H1 (cell line): ENCODE measurements at regions not wholly inside any gene's neighbourhood (a gene's known extent, or its start where the extent isn't known, plus 50 kb on each side); places are given as distances from the start of the nearest gene placed in this dataset.
A peak's percentile ranks its signal among the peaks of the same experiment; 100 is the strongest.

Source experiments
- CTCF ChIA-PET: fragments of 300-600 bp; sonication (Branson Sonifier 250); formaldehyde crosslinking; loops from one replicate; lab custom pipeline; 2021; ENCODE audit not compliant: partially characterized antibody; lab: Charles Lee
- POLR2A ChIA-PET: fragments of 300-600 bp; sonication (Branson Sonifier 250); formaldehyde crosslinking; loops from one replicate; lab custom pipeline; 2021; ENCODE audit warnings: inconsistent platforms; ENCODE audit not compliant: partially characterized antibody; lab: Charles Lee
- DNase-seq, 2 experiments: peaks; one replicate each; pipeline versions ENCODE4 v3.0.0 to v3.0.0-alpha.2; 2010 to 2022; ENCODE audit warnings: low spot score in 2 of 2, low read depth in 1 of 2, mixed read lengths in 1 of 2
- FAIRE-seq: peaks from 2 replicates; lab custom pipeline; 2011; peaks lifted over from hg19 to GRCh38; lab: Jason Lieb, UNC
- H2AFZ ChIP-seq: 2 replicates; pipeline ENCODE4 v1.8.1; 2012; ENCODE audit warnings: low read length, inconsistent platforms
- H2AK5ac ChIP-seq: 2 replicates; pipeline ENCODE4 v1.6.1; 2013; ENCODE audit warnings: low read depth, low read length
- H2BK120ac ChIP-seq: replicated peaks from 2 replicates; pipeline ENCODE3; 2013; ENCODE audit warnings: low read depth, low read length, inconsistent platforms
- H2BK12ac ChIP-seq: 2 replicates; pipeline ENCODE4 v1.6.1; 2013; ENCODE audit warnings: low read depth, low read length
- H2BK15ac ChIP-seq: 2 replicates; pipeline ENCODE4 v1.6.1; 2013; ENCODE audit warnings: low read length
- H2BK20ac ChIP-seq: 2 replicates; pipeline ENCODE4 v1.6.1; 2013; ENCODE audit warnings: low read length
- H2BK5ac ChIP-seq: 2 replicates; pipeline ENCODE4 v1.6.1; 2013; ENCODE audit warnings: low read depth, low read length
- H3K14ac ChIP-seq: 2 replicates; pipeline ENCODE4 v1.6.1; 2013; ENCODE audit warnings: inconsistent platforms; ENCODE audit not compliant: insufficient read length
- H3K18ac ChIP-seq: 2 replicates; pipeline ENCODE4 v1.6.1; 2013; ENCODE audit warnings: low read length; ENCODE audit errors: extremely low read depth
- H3K23ac ChIP-seq: 2 replicates; pipeline ENCODE4 v1.6.1; 2013; ENCODE audit warnings: inconsistent platforms; ENCODE audit not compliant: insufficient read length
- H3K23me2 ChIP-seq: 2 replicates; pipeline ENCODE4 v1.6.1; 2013; ENCODE audit warnings: low read depth, low read length
- H3K27ac ChIP-seq: 2 replicates; pipeline ENCODE4 v1.6.1; 2011; ENCODE audit warnings: low read depth, low read length, inconsistent platforms
- H3K27me3 ChIP-seq, 4 experiments: replicated peaks in 1 of 4; 1 replicate in 1 of 4; 2 replicates in 3 of 4; pipeline versions ENCODE4 v1.6.1 to v1.8.1; 2011 to 2013; ENCODE audit warnings: low read length in 3 of 4, mild to moderate bottlenecking in 3 of 4, inconsistent platforms in 2 of 4, mixed read lengths in 2 of 4, moderate library complexity in 1 of 4; ENCODE audit not compliant: control insufficient read depth in 3 of 4, insufficient read depth in 3 of 4; ENCODE audit errors: extremely low read depth in 1 of 4
- H3K36me3 ChIP-seq, 4 experiments: 2 replicates each; pipeline versions ENCODE4 v1.6.1 to v1.8.1; 2011 to 2013; ENCODE audit warnings: mild to moderate bottlenecking in 4 of 4, low read length in 3 of 4, moderate library complexity in 2 of 4, control low read depth in 1 of 4, inconsistent platforms in 1 of 4; ENCODE audit not compliant: insufficient read depth in 4 of 4, control insufficient read depth in 2 of 4
- H3K4ac ChIP-seq: replicated peaks from 2 replicates; pipeline ENCODE3; 2013; ENCODE audit warnings: low read length, low read depth, mixed read lengths, inconsistent platforms; ENCODE audit not compliant: insufficient read length
- H3K4me1 ChIP-seq, 4 experiments: replicated peaks in 1 of 4; 1 replicate in 1 of 4; 2 replicates in 3 of 4; pipeline versions ENCODE4 v1.6.1 to v1.8.1; 2011 to 2013; ENCODE audit warnings: low read length in 3 of 4, inconsistent platforms in 2 of 4, mixed read lengths in 1 of 4; ENCODE audit not compliant: insufficient read depth in 4 of 4, control insufficient read depth in 3 of 4
- H3K4me2 ChIP-seq, 2 experiments: 2 replicates each; pipeline versions ENCODE4 v1.6.1 to v1.8.1; 2011 to 2013; ENCODE audit warnings: low read depth in 2 of 2, low read length in 2 of 2, control low read depth in 1 of 2, inconsistent platforms in 1 of 2, mild to moderate bottlenecking in 1 of 2; ENCODE audit not compliant: insufficient read depth in 1 of 2
- H3K4me3 ChIP-seq, 4 experiments: fragments of 200-600, 300-600 bp in 1 of 4; sonication (generic), shearing (Covaris generic), sonication (Bioruptor Twin) in 1 of 4; 2 replicates each; pipeline versions ENCODE4 v1.5.1 to v1.8.1; 2011 to 2016; ENCODE audit warnings: low read length in 4 of 4, low read depth in 3 of 4, control low read depth in 2 of 4, inconsistent platforms in 2 of 4, mild to moderate bottlenecking in 2 of 4, mixed read lengths in 1 of 4, moderate library complexity in 1 of 4; ENCODE audit not compliant: insufficient read depth in 2 of 4; ENCODE audit errors: extremely low read depth in 1 of 4
- H3K56ac ChIP-seq: replicated peaks from 2 replicates; pipeline ENCODE3; 2013; ENCODE audit warnings: low read depth, mild to moderate bottlenecking, mixed read lengths, low read length, inconsistent platforms; ENCODE audit not compliant: insufficient read length
- H3K79me1 ChIP-seq: 2 replicates; pipeline ENCODE4 v1.6.1; 2013; ENCODE audit warnings: low read depth, low read length, control low read depth
- H3K79me2 ChIP-seq, 2 experiments: 2 replicates each; pipeline versions ENCODE4 v1.6.1 to v1.8.1; 2012 to 2013; ENCODE audit warnings: low read length in 2 of 2, mild to moderate bottlenecking in 2 of 2, inconsistent platforms in 1 of 2; ENCODE audit not compliant: insufficient read depth in 2 of 2, control insufficient read depth in 1 of 2
- H3K9ac ChIP-seq, 4 experiments: replicated peaks in 1 of 4; 1 replicate in 1 of 4; 2 replicates in 3 of 4; pipeline versions ENCODE4 v1.6.1 to v1.8.1; 2011 to 2013; ENCODE audit warnings: low read depth in 3 of 4, low read length in 3 of 4, control low read depth in 2 of 4, mild to moderate bottlenecking in 2 of 4, moderate library complexity in 2 of 4, inconsistent platforms in 1 of 4; ENCODE audit errors: extremely low read depth in 1 of 4
- H3K9me3 ChIP-seq, 2 experiments: 2 replicates each; pipeline versions ENCODE4 v1.6.1 to v1.8.1; 2012 to 2013; ENCODE audit warnings: mild to moderate bottlenecking in 2 of 2, moderate library complexity in 2 of 2, control low read depth in 1 of 2, inconsistent platforms in 1 of 2, low read depth in 1 of 2, low read length in 1 of 2, mixed read lengths in 1 of 2; ENCODE audit not compliant: insufficient read depth in 2 of 2
- H4K20me1 ChIP-seq, 2 experiments: replicated peaks in 1 of 2; 2 replicates each; pipeline versions ENCODE3 to v1.8.1; 2011 to 2013; ENCODE audit warnings: inconsistent platforms in 2 of 2, low read length in 2 of 2, mild to moderate bottlenecking in 1 of 2; ENCODE audit not compliant: insufficient read depth in 2 of 2, control insufficient read depth in 1 of 2
- H4K5ac ChIP-seq: 2 replicates; pipeline ENCODE4 v1.6.1; 2013; ENCODE audit warnings: low read length, low read depth, mixed read lengths, inconsistent platforms; ENCODE audit not compliant: insufficient read length
- H4K8ac ChIP-seq: 2 replicates; pipeline ENCODE4 v1.8.0; 2013; ENCODE audit warnings: mild to moderate bottlenecking, moderate library complexity, low read length, inconsistent platforms; ENCODE audit not compliant: insufficient read depth; ENCODE audit errors: extremely low read depth
- H4K91ac ChIP-seq: replicated peaks from 2 replicates; pipeline ENCODE3; 2013; ENCODE audit warnings: low read length, mixed read lengths, inconsistent platforms; ENCODE audit not compliant: insufficient read length
- BACH1 ChIP-seq: IDR thresholded peaks from 2 replicates; pipeline ENCODE4 v1.6.1; 2012; ENCODE audit warnings: low read length, improper control_type of control experiment
- KDM1A ChIP-seq: fragments of 200-600, 300-600 bp; sonication (generic); IDR thresholded peaks from 2 replicates; pipeline ENCODE4 v1.7.1; 2016; ENCODE audit warnings: mild to moderate bottlenecking, low read length, borderline replicate concordance
- SRF ChIP-seq: IDR thresholded peaks from 2 replicates; pipeline ENCODE4 v1.6.1; 2011; ENCODE audit warnings: mild to moderate bottlenecking, low read depth, low read length, moderate library complexity
- YY1 ChIP-seq: IDR thresholded peaks from 2 replicates; pipeline ENCODE4 v1.6.1; 2011; ENCODE audit warnings: low read depth, mild to moderate bottlenecking, low read length
- WGBS, 2 experiments: shearing (Covaris generic) in 1 of 2; methylation state at CpG; one replicate each; pipeline versions ENCODE4 v1.1.6 to v1.1.7; 2013 to 2015; ENCODE audit warnings: low lambda C conversion rate in 2 of 2, mixed read lengths in 2 of 2, inconsistent platforms in 1 of 2, low coverage in 1 of 2, missing lambda C conversion rate in 1 of 2; ENCODE audit not compliant: insufficient replicate concordance in 2 of 2, insufficient coverage in 1 of 2, insufficient read length in 1 of 2; ENCODE audit errors: extremely low coverage in 1 of 2, missing lambda C conversion rate in 1 of 2; 5-methylcytosine and 5-hydroxymethylcytosine counted together

GRCh38 chr6:164337925-164338397 lies 923.4 kb downstream of the QKI start:
- no peak for DNase-seq
- 96% methylated on average over 4 of the region's 4 CpGs; no CpG with 5 or more reads in 1 of the 2 experiments for WGBS, 2 experiments
- no peaks in the 10 kb centered on the region for H3K27me3 ChIP-seq

More at GRCh38 chr6:164337925-164338397, 923.4 kb downstream of the QKI start:
- Histone ChIP-seq H3K9ac (no peak overlapping the region), H4K20me1 (no peaks in the 10 kb centered on the region), H2AK5ac (no peak overlapping the region), H3K36me3 (peaks cover 0 to 1% (median 0%) of the 10 kb centered on the region in 4 experiments; a peak in 1 of 8 replicates), H3K4me3 (no peak overlapping the region), H3K18ac (no peak overlapping the region), H4K8ac (no peak overlapping the region), H4K91ac (no peak overlapping the region), H3K23ac (no peak overlapping the region), H3K14ac (no peak overlapping the region), H2BK15ac (no peak overlapping the region), H3K4me2 (no peak overlapping the region), H3K79me1 (no peaks in the 10 kb centered on the region), H3K4me1 (no peaks in the 10 kb centered on the region), H2BK120ac (no peak overlapping the region), H3K27ac (no peak overlapping the region), H3K4ac (no peak overlapping the region), H2BK20ac (no peak overlapping the region), H2BK12ac (no peak overlapping the region), H3K79me2 (no peaks in the 10 kb centered on the region), H4K5ac (no peak overlapping the region), H3K9me3 (peaks cover 5 to 13% of the 10 kb centered on the region in 2 experiments; a peak in 2 of 4 replicates), H2AFZ (no peak overlapping the region), H2BK5ac (no peak overlapping the region), H3K23me2 (no peaks in the 10 kb centered on the region), H3K56ac (no peak overlapping the region)
- POLR2A ChIA-PET = no interaction called here
- no peak for FAIRE-seq
- no peak for TF ChIP-seq BACH1
- TF ChIP-seq KDM1A = no peak
- TF ChIP-seq SRF = peak; percentile 30; the same call in 1 of the 2 replicates
- TF ChIP-seq YY1 = 0 out of 2 replicates have a peak, but pooled peaks have one; percentile 34
- CTCF ChIA-PET = no interaction called here
